ENCODE measurements at regions not wholly inside any gene's neighbourhood (a gene's known extent, or its start where the extent isn't known, plus 50 kb on each side); places are given as distances from the start of the nearest gene placed in this dataset.

- Histone ChIP-seq H3K4me2 (ENCODE audit: control insufficient read depth, extremely low read depth, insufficient read depth, low read depth, low read length) (no peak overlapping the region), H2AFZ (ENCODE audit: control insufficient read depth, low read length) (no peak overlapping the region), H3K9ac (ENCODE audit: control insufficient read depth, extremely low read depth, insufficient read depth, low read length) (no peak overlapping the region), H3K4me1 (ENCODE audit: control insufficient read depth, extremely low read depth, insufficient read depth, low read length) (no peaks in the 10 kb centered on the region), H3K9me3 (ENCODE audit: control insufficient read depth, low read depth, low read length) (no peaks in the 10 kb centered on the region), H3K79me2 (ENCODE audit: control insufficient read depth, insufficient read depth, low read length) (no peaks in the 10 kb centered on the region), H3K9me1 (ENCODE audit: control insufficient read depth, extremely low read depth, insufficient read depth, low read length) (no peaks in the 10 kb centered on the region), H3K27ac (ENCODE audit: control insufficient read depth, insufficient read depth, low read length) (no peak overlapping the region), H3K36me3 (ENCODE audit: control insufficient read depth in 2 of 2, extremely low read depth in 1 of 2, insufficient read depth in 2 of 2, low read length in 2 of 2) (no peaks in the 10 kb centered on the region), H3K27me3 (ENCODE audit: control insufficient read depth, extremely low read depth, insufficient read depth, low read length) (no peaks in the 10 kb centered on the region), H4K20me1 (ENCODE audit: control insufficient read depth, extremely low read depth, insufficient read depth, low read length) (no peaks in the 10 kb centered on the region), H3K4me3 (ENCODE audit: control insufficient read depth in 2 of 3, extremely low read depth in 1 of 3, insufficient read depth in 2 of 3, low read depth in 1 of 3, low read length in 3 of 3) (no peak overlapping the region)
- FAIRE-seq (no peak), DNase-seq (ENCODE audit: low read depth, low spot score) (no peak)
- no peak for TF ChIP-seq EZH2 (IDR thresholded peaks at IDR 0.05; ENCODE audit: low read length)
- peak; percentile 32 to 68 (median 60) for TF ChIP-seq CTCF (optimal IDR thresholded peaks at IDR 0.05 in 1 of 3, IDR thresholded peaks at IDR 0.05 in 1 of 3, conservative IDR thresholded peaks at IDR 0.05 in 1 of 3; ENCODE audit: extremely low read depth in 1 of 3, insufficient read depth in 2 of 3, low read length in 3 of 3)
- dilution Hi-C loops (cut with MboI; ENCODE audit: extremely low pct_ligation_motif_present, low sequenced_read_pairs): no loop called here
Observed at GRCh38 chr16:63289834-63290460, 1253.7 kb upstream of the CDH8 start.

GRCh38 chr16:63287401-63287800, 1251.2 kb upstream of the CDH8 start:
- Histone ChIP-seq H3K36me3 (ENCODE audit: control insufficient read depth in 2 of 2, extremely low read depth in 1 of 2, insufficient read depth in 2 of 2, low read length in 2 of 2) (no peaks in the 10 kb centered on the region), H2AFZ (ENCODE audit: control insufficient read depth, low read length) (no peak overlapping the region), H3K4me3 (ENCODE audit: control insufficient read depth in 2 of 3, extremely low read depth in 1 of 3, insufficient read depth in 2 of 3, low read depth in 1 of 3, low read length in 3 of 3) (no peak overlapping the region), H4K20me1 (ENCODE audit: control insufficient read depth, extremely low read depth, insufficient read depth, low read length) (no peaks in the 10 kb centered on the region), H3K9me3 (ENCODE audit: control insufficient read depth, low read depth, low read length) (no peaks in the 10 kb centered on the region), H3K4me1 (ENCODE audit: control insufficient read depth, extremely low read depth, insufficient read depth, low read length) (no peaks in the 10 kb centered on the region), H3K9me1 (ENCODE audit: control insufficient read depth, extremely low read depth, insufficient read depth, low read length) (no peaks in the 10 kb centered on the region), H3K79me2 (ENCODE audit: control insufficient read depth, insufficient read depth, low read length) (no peaks in the 10 kb centered on the region), H3K9ac (ENCODE audit: control insufficient read depth, extremely low read depth, insufficient read depth, low read length) (no peak overlapping the region), H3K4me2 (ENCODE audit: control insufficient read depth, extremely low read depth, insufficient read depth, low read depth, low read length) (no peak overlapping the region), H3K27me3 (ENCODE audit: control insufficient read depth, extremely low read depth, insufficient read depth, low read length) (no peaks in the 10 kb centered on the region), H3K27ac (ENCODE audit: control insufficient read depth, insufficient read depth, low read length) (no peak overlapping the region)
- DNase-seq (ENCODE audit: low read depth, low spot score) (no peak), FAIRE-seq (no peak)
- dilution Hi-C loops (cut with MboI; ENCODE audit: extremely low pct_ligation_motif_present, low sequenced_read_pairs): no loop called here
- no peak for TF ChIP-seq EZH2 (IDR thresholded peaks at IDR 0.05; ENCODE audit: low read length)
- no peak for TF ChIP-seq CTCF (optimal IDR thresholded peaks at IDR 0.05 in 1 of 3, IDR thresholded peaks at IDR 0.05 in 1 of 3, conservative IDR thresholded peaks at IDR 0.05 in 1 of 3; ENCODE audit: extremely low read depth in 1 of 3, insufficient read depth in 2 of 3, low read length in 3 of 3)

Measured in keratinocyte (primary cell).